HG03175 (cell line): ENCODE measurements at regions not wholly inside any gene's neighbourhood (a gene's known extent, or its start where the extent isn't known, plus 50 kb on each side); places are given as distances from the start of the nearest gene placed in this dataset.
"Not testable (repeated sequence)": the region's sequence is repeated elsewhere in the genome, so short reads cannot be mapped to it uniquely, and the experiment has no call there.

Experiments
- ATAC-seq: cut with Tn5 transposase; IDR thresholded peaks from one replicate; pipeline ENCODE4 v1.9.1; 2021; ENCODE audit warnings: mild to moderate bottlenecking, moderate library complexity; ENCODE audit not compliant: unreplicated experiment

- ATAC-seq, result no peak
Measured at GRCh38 chr11:97487387-97487786, 1097.6 kb downstream of the JRKL start.

DNA sequence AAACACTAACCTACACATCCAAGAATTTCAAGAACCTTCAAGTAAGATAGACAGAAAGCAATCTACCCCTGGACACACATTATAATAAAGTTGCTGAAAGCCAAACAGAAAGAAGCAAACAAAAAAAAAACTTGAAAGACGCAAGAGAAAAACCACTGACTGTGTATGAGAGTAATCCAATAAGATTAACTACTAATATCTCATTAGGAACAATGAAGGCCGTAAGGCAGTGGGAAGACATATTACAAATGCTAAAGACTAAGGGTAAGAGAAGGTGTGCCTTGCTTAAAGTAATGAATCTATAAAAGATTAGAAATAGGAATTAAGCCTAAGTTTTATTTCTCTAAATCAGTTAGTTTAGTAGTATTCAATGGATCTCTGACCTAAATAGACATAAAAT is 1109.1 kb downstream of the JRKL start:
- no peak for ATAC-seq

DNA sequence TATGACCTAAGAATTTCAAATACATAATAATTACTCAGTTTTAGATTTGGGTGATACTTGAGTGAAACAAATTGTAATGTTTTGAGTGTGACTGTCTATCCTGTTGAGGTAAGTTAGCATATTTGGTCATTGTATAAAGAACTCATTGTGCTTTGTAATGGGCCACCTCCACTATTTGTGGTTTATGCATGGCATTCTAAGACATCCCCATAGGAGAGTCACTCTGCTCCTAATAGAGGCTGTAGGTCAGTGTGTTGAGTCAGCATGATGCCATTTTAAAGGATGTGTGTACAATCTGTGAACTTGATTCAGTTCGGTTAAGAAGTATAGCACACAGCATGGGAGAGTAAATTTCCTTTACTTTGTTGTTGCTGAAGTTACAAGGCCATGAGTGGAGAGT is 1112.4 kb downstream of the JRKL start:
- no peak for ATAC-seq

DNA sequence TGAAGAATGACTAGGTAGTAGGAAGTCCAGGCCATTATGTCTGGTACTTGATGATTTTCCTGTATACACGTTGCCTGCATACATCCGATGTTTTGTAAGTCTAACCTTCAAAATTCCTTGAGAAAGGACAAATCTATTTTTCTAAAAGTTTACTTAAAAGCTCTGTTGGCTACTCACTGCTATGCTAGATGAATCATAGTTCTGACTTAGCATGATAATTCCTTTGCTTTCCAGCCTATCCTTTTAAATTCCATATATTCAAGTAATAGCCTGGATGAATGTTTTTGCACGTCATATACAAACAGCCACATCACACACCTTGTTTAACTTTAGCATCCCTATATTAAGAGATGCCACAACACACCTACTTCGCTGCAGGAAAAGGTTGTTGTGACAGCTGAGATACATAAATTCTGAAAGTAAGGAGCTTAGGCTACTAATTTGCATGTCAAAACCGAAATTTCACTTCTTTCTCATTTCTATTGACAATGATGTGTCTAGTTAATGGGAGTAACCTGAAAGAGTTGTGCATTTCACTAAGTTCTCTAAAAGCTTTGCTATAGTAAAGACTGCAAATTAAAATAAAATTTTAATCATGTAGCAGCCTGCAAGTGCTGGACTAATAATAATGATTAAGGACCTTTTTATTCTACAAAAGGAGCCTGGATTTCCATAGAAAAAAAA is 1116.4 kb downstream of the JRKL start:
- ATAC-seq, result no peak

GRCh38 chr11:97514446-97514845 is 1124.6 kb downstream of the JRKL start:
- no peak for ATAC-seq

GRCh38 chr11:97516688-97517087 is 1126.9 kb downstream of the JRKL start:
- ATAC-seq, result no peak

GRCh38 chr11:97525273-97525672 is 1135.5 kb downstream of the JRKL start:
- no peak for ATAC-seq

DNA sequence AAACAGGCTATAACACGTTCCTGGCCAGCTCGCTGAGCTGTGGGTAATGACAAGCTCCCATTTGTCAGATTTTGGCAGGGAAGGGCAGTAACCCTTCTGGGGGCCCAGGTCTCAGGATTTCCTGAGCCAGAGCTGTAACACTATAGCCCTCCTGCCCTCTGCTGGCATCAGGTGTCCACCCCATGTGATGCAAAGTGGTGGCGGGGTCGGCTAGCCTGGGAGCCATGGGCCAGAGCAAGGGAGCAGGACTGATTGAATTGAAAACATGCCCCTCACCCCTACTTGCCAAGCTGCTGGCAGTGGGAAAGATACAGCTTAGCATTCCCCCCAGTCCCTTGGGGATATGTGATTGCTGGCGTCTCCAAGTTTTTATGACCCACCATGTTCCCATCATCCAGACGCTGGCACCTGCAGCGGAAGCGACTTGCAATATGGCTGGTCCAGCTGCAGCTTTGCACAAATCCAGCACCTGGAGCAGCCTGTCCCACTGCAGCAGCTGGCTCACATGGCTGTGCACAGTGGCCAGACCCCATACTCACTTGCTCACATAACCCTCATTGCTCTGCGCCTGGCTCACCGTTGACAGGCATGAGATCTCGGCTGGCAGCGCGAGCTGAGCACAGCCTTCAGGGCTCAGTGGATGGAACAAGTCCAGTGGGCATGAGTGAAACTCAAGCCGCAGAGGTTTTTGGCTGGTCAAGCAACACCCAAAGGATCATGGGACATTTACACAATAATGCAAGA is 1147.8 kb downstream of the JRKL start:
- no peak for ATAC-seq

GRCh38 chr11:97544431-97544830 is 1154.6 kb downstream of the JRKL start:
- no peak for ATAC-seq

DNA sequence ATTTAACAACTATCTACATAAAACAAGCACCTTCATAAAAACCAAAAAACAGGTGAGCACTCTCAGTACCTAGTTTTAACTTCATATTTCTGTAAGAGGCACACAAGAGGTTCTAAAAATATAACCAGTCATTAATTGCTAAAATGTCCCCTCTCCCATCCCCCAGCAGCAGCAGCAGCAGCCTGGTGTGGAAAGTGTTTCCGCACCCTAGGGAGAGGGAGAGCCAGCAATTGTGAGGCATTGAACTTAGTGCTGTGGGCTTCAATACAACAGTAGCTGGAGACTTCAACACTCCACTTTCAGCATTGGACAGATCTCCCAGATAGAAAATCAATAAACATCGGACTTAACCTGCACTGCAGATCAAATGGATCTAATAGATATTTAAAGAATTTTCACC is 1158.5 kb downstream of the JRKL start:
- no peak for ATAC-seq

- ATAC-seq, result no peak
Measured at GRCh38 chr11:97557399-97557798, 1167.6 kb downstream of the JRKL start.

DNA sequence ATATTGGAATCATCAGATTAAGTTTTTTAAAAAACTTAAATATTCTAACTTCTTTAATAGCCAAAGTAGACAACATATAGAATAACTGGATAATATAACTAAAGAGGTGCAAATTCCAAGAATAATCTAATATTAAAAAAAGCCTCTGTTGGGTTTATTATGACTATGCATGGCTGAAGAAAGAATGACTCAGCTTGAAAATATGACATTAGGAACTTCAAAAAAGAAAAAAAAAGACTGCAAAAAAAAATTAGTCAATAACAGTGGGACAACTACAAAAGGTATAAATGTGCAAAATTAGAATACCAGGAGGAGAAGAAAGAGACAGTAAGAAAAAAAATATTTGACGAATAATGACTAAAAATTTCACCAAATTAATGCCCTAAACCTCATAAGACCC is 1178.0 kb downstream of the JRKL start:
- no peak for ATAC-seq

DNA sequence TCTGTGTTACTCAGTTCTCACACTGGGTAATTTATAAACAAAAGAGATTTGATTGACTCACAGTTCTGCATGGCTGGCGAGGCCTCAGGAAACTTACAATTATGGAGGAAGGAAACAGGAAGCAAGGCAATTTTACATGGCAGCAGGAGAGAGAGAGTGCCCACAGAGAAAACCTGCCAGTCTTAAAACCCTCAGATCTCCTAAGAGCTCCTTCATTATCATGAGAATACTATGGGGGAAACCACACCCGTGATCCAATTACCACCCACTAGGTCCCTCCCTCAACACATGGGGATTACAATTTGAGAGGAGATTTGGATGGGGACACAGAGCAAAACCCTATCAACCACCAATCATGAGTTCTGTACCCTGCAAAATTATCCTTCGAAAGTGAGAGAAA is 1180.8 kb downstream of the JRKL start:
- no peak for ATAC-seq

DNA sequence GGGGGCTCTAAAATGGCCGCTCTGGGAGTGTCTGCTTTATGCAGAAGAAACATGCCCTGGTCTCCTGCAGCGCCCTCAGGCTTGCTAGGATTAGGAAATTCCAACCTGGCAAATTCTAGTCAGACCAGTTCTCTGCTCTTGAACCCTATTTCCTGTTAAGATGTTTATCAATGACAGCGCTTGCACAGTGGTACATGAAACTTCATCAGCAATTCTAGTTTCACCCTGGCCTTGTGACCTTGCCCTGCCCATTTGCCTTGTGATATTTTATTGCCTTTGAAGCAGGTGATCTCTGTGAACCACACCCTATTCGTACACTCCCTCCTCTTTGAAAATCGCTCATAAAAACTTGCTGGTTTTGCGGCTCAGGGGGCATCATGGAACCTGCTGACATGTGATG is 1184.0 kb downstream of the JRKL start:
- not testable (repeated sequence) for ATAC-seq

GRCh38 chr11:97574976-97575665 is 1185.3 kb downstream of the JRKL start:
- ATAC-seq, result no peak

- ATAC-seq, result no peak
Measured at GRCh38 chr11:97607291-97608000, 1217.6 kb downstream of the JRKL start.

GRCh38 chr11:97610000-97610399 is 1220.2 kb downstream of the JRKL start:
- no peak for ATAC-seq

GRCh38 chr11:97610854-97611253 is 1221.0 kb downstream of the JRKL start:
- ATAC-seq, result no peak

GRCh38 chr11:97611345-97611744 is 1221.5 kb downstream of the JRKL start:
- ATAC-seq, result no peak

GRCh38 chr11:97614606-97615005 is 1224.8 kb downstream of the JRKL start:
- ATAC-seq, result no peak

DNA sequence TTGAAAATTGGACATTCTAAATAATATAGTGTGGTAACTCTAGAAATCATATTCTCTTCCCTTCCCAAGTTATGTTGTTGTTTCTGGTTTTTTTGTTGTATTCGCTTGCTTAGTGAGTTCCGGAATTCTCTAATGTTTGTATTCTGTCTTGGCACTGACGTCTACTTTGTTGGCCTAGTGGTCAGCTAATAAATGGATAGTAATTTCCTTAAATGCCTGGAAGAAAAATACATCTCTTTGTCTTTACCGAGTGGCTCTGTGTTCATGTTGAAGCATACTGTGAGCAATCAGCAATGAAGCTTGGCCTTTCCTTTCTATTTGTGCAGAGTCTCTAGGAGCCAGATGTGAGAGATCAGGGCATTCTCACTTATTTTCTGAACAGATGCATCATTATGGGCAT is 1225.7 kb downstream of the JRKL start:
- ATAC-seq, result no peak
